NT2/D1 (cell line): ENCODE measurements at regions not wholly inside any gene's neighbourhood (a gene's known extent, or its start where the extent isn't known, plus 50 kb on each side); places are given as distances from the start of the nearest gene placed in this dataset.

Source experiments
- SUZ12 ChIP-seq: IDR thresholded peaks from 2 replicates; pipeline ENCODE4 v1.6.1; 2011; ENCODE audit not compliant: insufficient read length, insufficient read depth; ENCODE audit errors: extremely low read depth
- YY1 ChIP-seq: IDR thresholded peaks from 2 replicates; pipeline ENCODE4 v1.6.1; 2011; ENCODE audit not compliant: insufficient read length, insufficient read depth

DNA sequence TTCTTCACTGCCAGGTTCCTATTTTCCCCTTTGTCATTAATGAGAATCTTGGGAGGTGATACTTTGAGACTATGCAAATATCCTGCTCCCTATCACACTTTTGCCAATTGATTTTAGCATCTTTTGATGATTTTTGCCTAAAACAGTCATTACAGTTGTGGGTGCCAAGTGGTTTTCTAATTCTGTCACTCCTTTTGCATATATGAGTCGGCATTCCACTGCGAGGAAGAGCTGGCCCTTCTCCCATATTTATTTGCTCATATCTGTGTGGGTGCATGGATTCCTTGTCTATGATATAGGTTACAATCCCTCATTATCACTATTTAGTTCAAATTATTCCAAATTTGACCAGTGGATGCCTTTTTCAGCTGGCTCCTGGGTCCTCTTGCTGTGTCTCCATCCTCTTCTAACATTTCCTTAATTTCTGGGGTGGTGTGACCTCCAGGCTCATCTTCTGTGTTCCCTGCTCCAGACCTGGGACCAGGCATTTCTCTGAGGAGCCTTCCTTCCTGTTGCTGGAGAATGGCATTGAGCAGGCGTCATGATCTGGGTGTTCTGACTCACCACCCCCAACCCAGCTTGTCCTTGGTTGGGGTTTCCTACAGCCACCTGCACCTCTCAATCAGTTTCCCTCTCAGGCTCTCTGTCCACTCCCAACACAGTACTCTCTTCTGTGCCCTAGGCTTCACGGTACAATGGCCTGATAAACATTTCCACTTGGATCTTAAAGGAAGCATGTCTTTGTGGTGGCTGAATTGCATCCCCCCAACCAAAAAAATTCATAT, 106.7 kb downstream of the NXNL2 start:
- TF ChIP-seq YY1 = no peak
- no peak for TF ChIP-seq SUZ12
